ENCODE measurements at regions not wholly inside any gene's neighbourhood (a gene's known extent, or its start where the extent isn't known, plus 50 kb on each side); places are given as distances from the start of the nearest gene placed in this dataset.

- TF ChIP-seq JUN (IDR thresholded peaks at IDR 0.05; ENCODE audit: low read depth, low read length) (no peak), KDM4A (IDR thresholded peaks at IDR 0.05; ENCODE audit: low read depth, low read length, severe bottlenecking) (no peak), RNF2 (IDR thresholded peaks at IDR 0.05; ENCODE audit: borderline replicate concordance, low read depth, low read length, missing control alignments, poor library complexity, severe bottlenecking) (no peak)
These were observed 585.9 kb upstream of the NRP1 start (continued) for GRCh38 chr10:33920351-33920750.

Measured in H1 (cell line).